ENCODE measurements at regions not wholly inside any gene's neighbourhood (a gene's known extent, or its start where the extent isn't known, plus 50 kb on each side); places are given as distances from the start of the nearest gene placed in this dataset.
A peak's percentile ranks its signal among the peaks of the same experiment; 100 is the strongest.
"Not testable (repeated sequence)": the region's sequence is repeated elsewhere in the genome, so short reads cannot be mapped to it uniquely, and the experiment has no call there.

- peak; percentile 94 for DNase-seq (ENCODE audit: low read depth)
- no peak for TF ChIP-seq CTCF (conservative IDR thresholded peaks at IDR 0.05; ENCODE audit: low read length)
- no peak overlapping the region for H3K4me3 ChIP-seq (ENCODE audit: low read length)
Observed at GRCh38 chr15:62868507-62868906, 174.0 kb upstream of the TPM1 start.

- no peak overlapping the region for H3K4me3 ChIP-seq (ENCODE audit: low read length)
- TF ChIP-seq CTCF (conservative IDR thresholded peaks at IDR 0.05; ENCODE audit: low read length): no peak
- DNase-seq (ENCODE audit: low read depth): no peak
Observed at GRCh38 chr15:62869116-62869515, 173.4 kb upstream of the TPM1 start.

GRCh38 chr15:62870216-62870615 lies 172.3 kb upstream of the TPM1 start:
- DNase-seq (ENCODE audit: low read depth): no peak
- no peak for TF ChIP-seq CTCF (conservative IDR thresholded peaks at IDR 0.05; ENCODE audit: low read length)
- no peak overlapping the region for H3K4me3 ChIP-seq (ENCODE audit: low read length)

- H3K4me3 ChIP-seq (ENCODE audit: low read length); DNase-seq (ENCODE audit: low read depth): not testable (repeated sequence)
Observed at GRCh38 chr15:62870701-62871100, 171.8 kb upstream of the TPM1 start.

GRCh38 chr15:62873203-62873602 lies 169.3 kb upstream of the TPM1 start:
- DNase-seq (ENCODE audit: low read depth): peak; percentile 9
- no peak for TF ChIP-seq CTCF (conservative IDR thresholded peaks at IDR 0.05; ENCODE audit: low read length)
- no peak overlapping the region for H3K4me3 ChIP-seq (ENCODE audit: low read length)

- no peak for TF ChIP-seq CTCF (conservative IDR thresholded peaks at IDR 0.05; ENCODE audit: low read length)
- DNase-seq (ENCODE audit: low read depth): no peak
Observed at GRCh38 chr15:62874064-62874463, 168.5 kb upstream of the TPM1 start.

GRCh38 chr15:62874959-62875625 lies 167.5 kb upstream of the TPM1 start:
- no peak overlapping the region for H3K4me3 ChIP-seq (ENCODE audit: low read length)
- no peak for DNase-seq (ENCODE audit: low read depth)
- TF ChIP-seq CTCF (conservative IDR thresholded peaks at IDR 0.05; ENCODE audit: low read length): no peak

More at GRCh38 chr15:62874064-62874463, 168.5 kb upstream of the TPM1 start:
- H3K4me3 ChIP-seq (ENCODE audit: low read length): no peak overlapping the region
